C1 segment of cervical spinal cord (tissue), 14 donors: ENCODE measurements at regions not wholly inside any gene's neighbourhood (a gene's known extent, or its start where the extent isn't known, plus 50 kb on each side); places are given as distances from the start of the nearest gene placed in this dataset.

Experiments
- DNase-seq, 14 donors: peaks; one replicate each; lab custom pipeline; 2025; lab: John Stamatoyannopoulos, UW

DNA sequence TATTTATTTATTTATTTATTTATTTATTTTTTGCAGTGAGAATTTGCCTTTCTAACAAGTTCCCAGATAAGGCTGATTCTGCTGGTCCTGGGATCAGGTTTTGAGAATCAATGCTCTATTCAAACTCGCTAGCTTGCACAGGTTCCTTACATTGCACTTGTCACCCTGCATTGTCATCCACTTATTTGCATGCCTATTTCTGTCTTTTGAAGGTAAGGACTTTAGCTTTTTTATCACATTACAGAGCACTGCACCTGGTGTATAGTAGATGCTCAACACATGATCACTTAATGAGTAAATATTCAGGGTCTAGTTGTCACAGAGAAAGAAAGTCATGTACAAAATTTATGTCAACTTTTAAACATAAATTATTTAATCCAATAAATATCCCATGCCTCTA is 219.7 kb upstream of the BTG1 start:
- no peak for DNase-seq

DNA sequence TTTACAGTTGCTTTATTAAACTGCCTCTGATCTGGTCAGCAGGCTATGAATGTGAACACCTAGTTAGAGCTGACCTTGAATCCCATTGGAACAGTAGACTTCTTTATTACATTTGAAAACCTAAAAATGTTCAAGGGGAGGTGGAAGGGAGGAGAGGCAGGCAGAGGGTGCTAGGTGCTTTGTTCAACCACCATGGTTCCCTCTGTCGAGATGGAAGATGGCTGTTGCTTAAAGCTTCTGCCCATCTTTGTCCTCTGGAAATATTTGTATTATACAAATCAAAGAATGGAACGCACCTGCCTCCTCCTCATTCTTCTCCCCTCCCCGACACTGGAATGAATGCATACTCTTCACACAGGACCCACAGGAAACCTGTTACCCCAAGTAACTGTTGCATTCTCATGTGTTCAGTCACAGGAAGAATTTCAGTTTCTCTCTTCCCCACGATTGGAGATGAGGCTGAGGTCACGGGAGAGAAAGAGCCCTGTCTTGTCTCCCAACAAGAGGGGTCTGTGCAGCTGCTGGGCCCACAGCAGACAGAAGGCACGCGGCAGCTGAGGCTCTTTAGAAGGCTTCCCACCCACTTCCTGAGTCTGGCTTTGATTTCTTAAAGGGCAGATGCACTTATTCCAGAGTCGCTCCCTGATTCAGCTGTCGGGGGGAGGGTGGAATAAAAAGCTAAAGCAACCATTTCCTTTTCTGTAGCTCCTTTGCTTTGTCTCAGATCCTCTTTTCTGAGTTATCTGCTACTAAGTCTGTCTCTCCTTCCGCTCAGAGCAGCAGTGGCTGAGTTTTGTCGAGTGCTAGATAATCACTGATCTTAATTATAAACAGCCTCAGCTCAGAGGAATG is 217.9 kb upstream of the BTG1 start:
- DNase-seq: peak in 9 of 14 donors; percentile 6 to 58 (median 24)

DNA sequence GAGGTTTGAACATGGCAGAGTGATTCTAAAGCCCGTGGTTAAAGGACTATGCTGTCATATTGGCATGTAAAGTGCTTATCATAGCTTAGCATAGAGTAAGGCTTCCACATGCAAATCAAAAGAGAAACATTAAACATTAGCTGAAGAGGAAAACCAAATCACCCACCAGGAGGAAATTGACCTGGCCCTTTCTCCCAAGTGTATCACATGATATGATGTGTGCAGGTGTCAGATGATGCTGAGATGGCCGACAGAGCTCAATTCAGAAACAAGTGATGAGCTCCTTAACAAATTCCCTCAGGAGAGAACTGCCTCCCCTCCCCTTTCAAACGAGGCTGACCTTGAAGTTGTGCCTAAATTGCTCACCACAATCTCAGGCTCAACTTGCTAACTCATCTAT is 217.1 kb upstream of the BTG1 start:
- peak in 2 of 14 donors; percentile 3 to 6 for DNase-seq

DNA sequence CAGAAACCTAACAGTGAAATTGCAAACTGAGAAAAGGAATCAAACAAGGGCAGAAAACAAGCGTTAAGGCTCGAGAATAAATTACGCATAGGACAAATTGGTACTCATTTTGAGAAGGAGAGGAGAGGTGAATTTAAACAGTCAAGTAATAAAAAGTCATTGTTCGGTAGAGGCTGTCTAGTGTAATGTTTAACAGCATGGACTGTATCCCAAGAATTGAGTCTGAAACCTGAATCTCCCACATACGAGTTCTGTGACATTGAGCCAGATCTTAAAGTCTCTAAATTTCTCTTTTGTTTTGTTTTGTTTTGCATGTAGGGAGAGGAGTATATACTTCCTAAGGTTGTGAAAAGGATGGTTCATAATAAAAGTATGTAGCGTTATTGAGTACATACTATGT is 216.5 kb upstream of the BTG1 start:
- no peak for DNase-seq

DNA sequence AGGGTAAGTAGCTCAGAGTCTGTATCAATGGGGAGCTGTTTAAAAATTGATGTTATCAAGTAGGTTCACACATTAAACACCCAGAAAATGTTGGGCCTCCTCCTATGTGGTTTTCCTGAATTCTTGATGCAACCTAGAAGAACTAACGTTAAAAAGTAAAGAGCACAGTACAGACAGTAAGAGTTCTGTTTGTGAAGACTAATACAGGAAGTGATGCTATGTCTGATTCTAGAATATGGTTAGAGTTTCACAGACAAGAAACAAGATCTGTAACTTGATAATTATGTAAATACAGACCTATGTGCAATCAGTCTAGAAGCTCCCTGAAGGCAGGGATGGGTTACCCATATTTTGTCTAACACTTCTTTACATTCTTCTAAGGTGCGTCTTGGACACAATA is 214.9 kb upstream of the BTG1 start:
- no peak for DNase-seq

DNA sequence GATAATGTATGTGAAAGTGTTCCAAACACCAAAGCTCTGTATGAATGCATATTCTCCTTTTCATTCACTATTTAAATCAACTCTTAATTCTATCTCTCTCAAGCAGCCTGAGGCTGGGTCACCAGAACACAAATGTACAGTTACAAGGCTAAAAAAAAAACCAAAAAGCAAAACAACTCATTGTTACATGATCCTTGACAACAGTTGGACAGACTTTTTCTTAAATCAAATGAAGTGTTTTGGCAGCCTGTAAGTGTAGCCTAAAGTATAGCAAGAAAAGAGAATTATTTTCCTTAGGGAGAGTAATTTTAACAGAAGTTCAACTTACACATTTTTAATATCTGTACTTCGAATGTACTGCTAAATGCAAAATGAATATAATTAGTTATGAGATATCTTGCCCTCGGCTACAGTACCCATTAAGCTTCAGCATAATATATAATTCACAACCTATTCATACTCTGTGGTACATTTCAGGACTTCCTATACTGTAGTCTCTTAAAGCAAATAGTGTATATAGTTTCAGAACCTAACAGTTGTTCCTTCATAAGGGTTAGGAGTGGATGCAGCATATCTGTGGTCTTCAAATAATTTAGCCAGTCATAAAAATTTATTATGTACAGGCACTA is 214.0 kb upstream of the BTG1 start:
- no peak for DNase-seq

DNA sequence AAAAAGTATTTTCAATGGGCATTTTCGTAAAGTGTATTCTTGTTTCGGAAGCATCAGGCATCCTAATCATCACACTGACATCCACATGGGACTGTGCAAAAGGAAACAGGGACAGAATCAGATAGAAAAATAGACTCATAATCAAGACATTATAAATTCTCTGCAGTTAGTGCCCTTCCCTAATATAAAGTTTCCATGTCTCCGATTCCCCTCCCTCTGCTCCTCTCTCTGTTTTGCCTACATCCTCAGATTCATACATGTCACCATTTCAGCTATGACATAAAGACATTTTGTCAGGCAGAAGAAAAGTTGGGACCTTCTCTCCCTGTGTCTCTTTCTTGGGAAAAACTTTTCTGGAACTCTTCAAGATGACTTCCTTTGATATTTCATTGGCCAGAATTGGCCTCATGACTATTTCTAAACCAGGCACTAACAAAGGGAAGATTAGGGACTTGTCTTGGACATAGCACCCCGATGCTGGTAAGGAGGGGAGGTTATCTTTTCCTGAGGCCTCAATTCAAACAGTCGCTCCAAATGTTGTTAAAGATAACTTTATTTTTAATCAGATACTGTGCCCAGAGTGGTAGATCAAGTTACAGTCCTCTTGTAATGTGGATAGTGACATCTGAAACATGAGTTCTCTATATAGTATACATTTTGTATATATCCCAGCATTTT is 212.1 kb upstream of the BTG1 start:
- DNase-seq: no peak

DNA sequence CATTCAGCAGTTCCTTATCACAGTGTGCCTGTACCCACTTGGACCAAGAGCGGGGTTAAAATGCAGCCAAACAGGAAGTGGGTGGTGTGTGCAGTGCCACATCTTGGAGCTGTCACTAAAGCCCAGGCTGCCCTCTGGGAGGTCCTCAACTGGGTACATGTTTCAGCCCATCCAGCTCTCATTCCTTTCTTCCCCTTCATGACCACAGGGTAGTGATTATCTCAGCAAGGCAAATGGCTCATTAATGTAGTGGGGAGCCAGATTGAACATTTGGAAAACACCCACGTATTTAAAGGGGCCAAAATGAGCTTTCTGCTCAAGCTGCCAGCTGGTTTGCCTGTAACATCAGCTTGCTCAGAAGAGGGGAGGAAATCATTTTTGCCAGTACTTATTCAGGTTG is 210.8 kb upstream of the BTG1 start:
- peak in 1 of 14 donors; percentile 60 for DNase-seq

DNA sequence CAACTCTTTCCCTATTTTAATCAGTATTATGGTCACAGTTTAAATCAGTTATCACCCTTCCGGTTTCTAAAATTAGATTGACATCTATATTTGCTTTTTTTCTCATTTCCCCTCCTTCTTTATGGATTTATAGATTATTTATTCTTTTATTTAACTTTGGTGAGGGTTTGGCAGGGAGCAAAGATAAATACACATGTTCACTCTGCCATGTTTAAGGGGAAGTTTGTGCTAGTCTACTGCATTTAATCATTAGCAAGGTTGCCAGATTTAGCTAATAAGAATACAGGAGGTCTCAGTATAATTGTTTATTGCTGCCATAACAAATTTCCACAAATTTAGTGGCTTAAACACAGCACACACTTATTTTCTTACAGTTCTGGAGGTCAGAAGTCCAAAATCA is 204.0 kb upstream of the BTG1 start:
- no peak for DNase-seq

DNA sequence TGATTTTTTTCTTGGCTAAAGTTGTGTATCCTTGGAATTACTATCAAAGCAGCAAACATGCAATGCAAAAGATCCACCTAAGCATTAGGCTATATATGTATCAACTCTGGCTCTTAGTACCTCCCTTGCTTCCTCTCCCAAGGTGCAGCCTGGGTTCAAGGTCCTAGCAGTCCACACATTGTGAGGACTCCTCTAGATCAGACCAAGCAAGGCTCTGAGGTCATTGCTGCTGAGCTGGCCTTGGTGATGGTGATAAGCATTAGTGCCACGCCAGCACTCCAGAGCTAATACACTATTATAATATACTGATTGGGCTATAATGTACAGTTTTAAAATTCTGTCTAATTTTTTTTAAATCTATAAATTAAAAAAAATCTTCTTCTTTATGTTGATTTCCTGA is 196.9 kb upstream of the BTG1 start:
- no peak for DNase-seq

DNA sequence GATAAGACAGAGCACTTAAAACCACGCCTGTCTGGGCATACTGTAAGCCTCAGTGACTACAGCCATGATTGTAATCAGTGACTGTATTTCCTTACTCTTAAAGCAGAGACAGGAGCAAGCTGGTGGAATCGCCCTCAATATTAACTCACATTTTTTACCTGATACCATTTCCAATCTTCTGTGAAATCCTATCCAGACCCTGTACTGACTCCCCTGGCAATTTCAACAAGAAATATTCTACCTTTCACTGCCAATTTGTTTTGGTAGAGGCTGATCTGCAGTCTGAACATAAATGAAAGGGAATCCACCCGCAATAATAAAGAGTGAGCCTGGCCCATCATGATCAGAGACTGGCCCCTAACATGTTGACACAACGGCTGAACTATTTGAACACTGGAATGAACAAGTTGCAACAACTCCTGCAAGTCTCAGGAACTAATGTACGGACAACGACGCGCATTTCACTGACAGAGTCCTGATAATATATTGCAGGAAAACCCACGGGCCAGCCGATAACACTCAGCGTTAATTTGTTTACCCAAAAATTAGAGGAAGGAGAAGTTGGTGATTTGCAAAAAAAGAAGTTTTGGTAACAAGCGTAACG is 195.5 kb upstream of the BTG1 start:
- DNase-seq: no peak

DNA sequence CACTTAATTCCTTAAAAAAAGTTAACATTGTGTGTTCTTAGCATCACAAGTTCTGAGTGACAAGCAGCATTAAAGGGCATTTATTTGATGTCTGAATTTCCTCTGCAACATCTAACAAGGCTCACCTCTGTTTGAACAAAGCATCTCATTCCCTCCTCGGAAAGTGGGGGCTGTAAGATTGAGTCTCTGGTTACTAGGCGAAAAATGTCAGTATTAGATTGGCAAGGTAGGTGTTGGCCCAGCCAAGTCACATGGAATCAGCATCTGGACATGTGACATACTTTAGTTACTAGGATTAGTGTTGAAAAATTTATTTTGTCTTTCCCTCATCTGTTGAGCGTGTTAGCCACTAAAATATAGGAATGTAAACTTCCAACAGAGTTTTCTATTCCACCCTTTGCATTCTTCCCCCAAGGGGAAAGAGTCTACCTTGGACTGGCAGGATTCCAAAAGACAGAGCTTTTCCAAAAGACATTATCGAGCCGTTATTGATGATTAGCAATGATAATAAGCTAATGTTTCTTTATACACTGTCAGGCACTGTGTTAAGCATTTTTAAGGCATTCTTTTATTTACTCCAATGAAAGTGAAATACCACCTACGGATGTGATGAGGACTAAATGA is 194.9 kb upstream of the BTG1 start:
- DNase-seq: no peak

DNA sequence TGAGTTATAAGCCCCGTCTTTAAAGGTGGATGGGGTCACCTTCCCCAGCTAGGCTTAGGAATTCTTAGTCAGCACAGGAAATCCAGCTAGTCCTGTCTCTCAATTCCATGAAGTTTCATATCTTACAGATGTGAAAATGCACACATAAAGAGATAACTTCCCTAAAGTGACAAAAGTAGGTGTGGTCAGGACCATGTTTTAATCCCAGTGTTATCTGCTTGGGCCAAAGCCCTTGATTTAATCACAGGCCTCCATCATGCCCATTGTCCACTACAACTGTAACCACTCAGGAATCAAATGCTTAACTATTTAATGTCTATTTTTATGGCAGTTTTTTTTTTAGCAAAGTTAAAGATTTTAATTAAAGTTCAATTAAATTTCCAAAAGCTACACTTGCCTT is 194.4 kb upstream of the BTG1 start:
- DNase-seq: no peak

DNA sequence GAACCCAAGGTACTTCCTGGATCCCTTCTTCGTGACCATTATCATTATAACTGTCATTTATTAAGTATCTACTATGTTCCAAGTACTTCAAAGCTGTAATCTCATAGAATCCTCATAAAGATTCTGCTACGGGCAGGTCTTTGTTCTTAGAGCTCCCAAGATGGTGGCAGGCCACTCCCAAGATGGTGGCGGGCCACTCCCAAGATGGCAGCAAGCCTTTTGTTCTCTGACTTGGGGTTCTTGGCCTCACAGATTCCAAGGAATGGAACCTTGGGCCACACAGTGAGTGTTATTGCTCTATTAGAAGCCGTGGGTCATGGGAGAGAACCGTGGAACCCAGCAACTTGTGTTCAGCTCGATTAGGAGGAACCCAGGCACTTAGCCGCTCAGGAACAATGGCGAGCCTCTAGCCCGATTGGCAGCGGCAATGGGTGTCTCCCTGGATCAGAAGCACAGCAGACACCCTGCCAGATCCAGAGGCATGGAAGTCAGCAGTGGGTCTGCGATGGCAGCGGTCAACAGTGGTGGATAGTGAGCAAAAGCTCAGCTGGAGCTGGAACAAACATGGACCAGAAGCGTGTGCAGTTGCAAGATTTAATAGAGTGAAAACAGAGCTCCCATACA is 193.7 kb upstream of the BTG1 start:
- DNase-seq: no peak

DNA sequence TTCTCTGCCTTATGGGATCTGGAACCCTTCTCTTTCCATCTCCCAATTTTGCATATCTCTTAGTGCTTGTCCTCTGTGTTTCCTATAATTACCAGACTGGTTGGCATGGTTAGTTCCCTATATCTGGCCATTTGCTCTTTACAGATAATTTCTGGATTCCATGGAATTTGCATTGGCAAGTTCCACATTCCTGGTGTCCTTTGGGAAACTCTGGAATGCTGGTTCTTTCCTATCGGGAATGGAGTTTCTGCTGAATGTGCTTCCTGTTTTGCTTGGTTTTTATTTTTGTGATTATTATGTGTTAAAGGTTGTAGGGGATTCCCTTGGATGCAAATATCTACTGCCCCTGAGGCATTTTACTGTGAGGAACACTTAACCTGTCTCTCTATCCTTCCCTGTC is 193.0 kb upstream of the BTG1 start:
- no peak for DNase-seq

DNA sequence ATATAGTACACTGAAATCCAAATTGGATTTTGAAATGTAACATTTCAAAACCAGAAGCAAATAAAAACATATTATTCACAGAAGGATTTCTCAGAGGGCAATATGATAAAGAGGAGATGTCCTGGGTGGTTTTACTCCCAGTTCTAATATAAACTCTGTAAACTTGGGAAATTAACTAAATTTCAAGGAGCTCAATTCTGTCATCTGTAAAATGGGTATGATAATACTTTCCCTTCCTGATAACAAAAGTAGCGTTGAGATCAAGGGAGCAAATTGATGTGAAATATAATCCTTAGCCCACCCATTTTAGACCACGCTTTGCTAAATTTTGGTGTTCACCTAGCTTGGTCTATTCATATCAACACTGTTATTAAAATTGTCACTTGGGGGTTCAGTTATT is 192.5 kb upstream of the BTG1 start:
- no peak for DNase-seq

DNA sequence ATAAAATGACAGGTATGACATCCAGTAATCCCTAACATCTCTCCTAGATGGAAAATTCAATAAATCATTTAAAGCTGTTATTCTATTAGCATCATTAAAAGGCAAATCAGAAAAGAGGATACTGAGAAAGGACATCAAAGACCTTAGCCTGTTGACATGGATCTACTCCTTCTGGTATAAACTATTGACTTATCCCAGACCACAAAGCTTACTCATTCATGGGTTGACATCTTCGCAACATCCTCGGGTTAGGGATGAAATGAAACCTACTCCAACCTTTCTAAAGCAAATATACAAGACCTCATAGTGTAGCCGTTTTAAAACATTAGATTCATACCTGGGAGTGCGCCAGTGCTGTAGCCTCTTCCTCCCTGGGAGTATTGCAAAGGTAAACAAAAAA is 191.5 kb upstream of the BTG1 start:
- DNase-seq: no peak

DNA sequence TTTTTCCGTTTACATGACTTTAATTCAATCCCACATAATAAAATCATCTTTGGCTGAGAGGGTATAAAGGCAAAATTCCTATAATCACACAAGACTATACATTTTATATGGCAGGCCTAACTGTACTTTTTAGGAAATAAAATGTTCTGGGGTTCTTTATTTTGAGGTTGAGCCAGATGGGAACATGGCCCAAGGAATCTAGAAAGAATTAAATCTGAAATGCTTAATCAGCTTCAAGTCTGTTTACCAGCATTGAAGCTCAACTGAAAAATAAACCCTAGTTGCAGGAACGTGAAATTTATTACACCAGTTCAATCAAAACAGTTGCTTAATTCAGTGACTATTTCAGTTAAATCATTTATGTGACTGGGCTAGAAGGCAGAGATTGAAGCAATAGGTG is 191.0 kb upstream of the BTG1 start:
- no peak for DNase-seq

DNA sequence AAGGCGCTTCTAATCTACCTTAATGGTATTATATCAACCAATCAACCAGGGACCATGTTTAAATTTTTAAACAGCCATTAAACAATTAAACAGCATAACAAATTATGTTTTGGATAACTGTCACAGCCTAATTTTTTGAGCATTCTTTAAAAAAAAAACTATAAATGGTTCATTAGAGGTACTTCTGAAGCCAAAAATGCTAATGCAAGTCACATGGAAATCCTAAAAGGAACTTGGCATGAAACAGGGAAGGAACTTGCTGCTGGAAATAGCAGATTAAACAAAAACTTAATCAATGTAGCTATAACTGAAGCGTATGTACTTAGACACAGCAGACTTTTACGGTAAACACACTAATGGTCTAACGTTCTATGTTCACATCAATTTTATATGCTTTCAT is 190.2 kb upstream of the BTG1 start:
- no peak for DNase-seq

DNA sequence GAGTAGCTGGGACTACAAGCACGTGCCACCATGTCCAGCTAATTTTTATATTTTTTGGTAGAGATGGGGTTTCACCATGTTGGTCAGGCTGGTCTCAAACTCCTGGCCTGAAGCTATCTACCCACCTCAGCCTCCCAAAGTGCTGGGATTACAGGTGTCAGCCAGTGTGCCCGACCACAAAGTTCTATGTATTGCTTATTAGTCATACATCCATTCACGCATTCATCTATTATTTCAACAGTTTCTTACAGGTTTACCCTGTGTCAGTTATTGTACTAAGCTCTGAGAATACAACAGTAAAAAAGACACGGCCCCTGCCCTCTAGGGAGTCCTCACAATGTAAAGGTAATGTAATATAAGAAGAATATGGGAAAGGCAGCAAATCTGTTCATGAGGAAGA is 188.9 kb upstream of the BTG1 start:
- DNase-seq: no peak

DNA sequence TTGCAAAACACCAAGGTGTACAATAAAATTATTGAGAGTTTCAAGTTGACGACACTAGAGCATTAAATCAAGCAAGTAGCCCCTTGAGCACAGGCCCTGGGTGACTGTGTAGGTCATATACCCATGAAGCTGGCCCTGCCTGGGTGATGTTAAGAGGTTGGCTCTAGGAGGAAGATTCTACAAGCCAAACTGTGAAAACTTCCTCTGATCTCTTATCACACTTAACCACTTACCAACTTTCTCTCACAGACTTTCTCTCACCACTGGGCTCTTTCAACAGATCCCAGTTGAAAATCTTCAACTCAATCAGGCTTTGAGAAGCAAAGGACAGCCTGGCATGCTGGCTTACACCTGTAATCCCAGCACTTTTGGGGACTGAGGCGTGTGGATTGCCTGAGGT is 186.9 kb upstream of the BTG1 start:
- DNase-seq: no peak

DNA sequence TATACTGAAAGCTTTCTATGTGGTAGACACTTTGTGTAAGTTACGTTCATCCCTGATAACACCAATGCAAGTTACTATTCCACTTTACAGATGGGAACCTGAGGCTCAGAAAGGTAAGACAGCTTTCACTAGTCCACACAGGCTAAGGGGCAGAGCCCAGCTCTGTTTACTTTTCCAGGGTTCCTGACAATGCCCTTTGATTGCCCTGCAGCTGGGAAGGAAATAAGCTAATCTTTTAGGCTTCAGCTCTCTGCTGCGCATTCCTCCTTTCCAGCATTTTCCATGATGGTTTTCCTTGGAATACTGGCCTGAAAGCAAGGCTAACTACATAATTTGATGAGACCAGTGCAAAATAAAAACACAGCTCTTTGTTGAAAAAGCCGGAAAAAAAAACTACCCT is 185.7 kb upstream of the BTG1 start:
- DNase-seq: no peak
